Activated CD8-positive, alpha-beta T cell treated with anti-CD3 and anti-CD28 coated beads for 36 hours (primary cell): ENCODE measurements at regions not wholly inside any gene's neighbourhood (a gene's known extent, or its start where the extent isn't known, plus 50 kb on each side); places are given as distances from the start of the nearest gene placed in this dataset.
"Not testable (repeated sequence)": the region's sequence is repeated elsewhere in the genome, so short reads cannot be mapped to it uniquely, and the experiment has no call there.

Source experiments
- ATAC-seq: fragments of 200-7000 bp; cut with Tn5 transposase; one replicate; pipeline ENCODE4 v1.10.0; 2021; ENCODE audit warnings: mild to moderate bottlenecking, moderate library complexity
- CTCF ChIA-PET: fragments of 350-600 bp; sonication (Branson Sonifier 250); formaldehyde crosslinking; loops from one replicate; lab custom pipeline; 2021; ENCODE audit warnings: antibody characterized with exemption; lab: Charles Lee
- POLR2A ChIA-PET: fragments of 350-600 bp; sonication (Branson Sonifier 250); formaldehyde crosslinking; loops from one replicate; lab custom pipeline; 2021; ENCODE audit warnings: antibody characterized with exemption; lab: Charles Lee
- DNase-seq: peaks from one replicate; pipeline ENCODE4 v3.0.0-alpha.2; 2020
- H3K27ac Mint-ChIP-seq: one replicate; pipeline ENCODE4 v1.8.0; 2021; ENCODE audit warnings: mild to moderate bottlenecking, mixed read lengths
- H3K27me3 Mint-ChIP-seq: one replicate; pipeline ENCODE4 v1.8.0; 2021; ENCODE audit warnings: mixed read lengths
- H3K36me3 Mint-ChIP-seq: one replicate; pipeline ENCODE4 v1.8.0; 2021; ENCODE audit warnings: low read depth, mixed read lengths
- H3K4me1 Mint-ChIP-seq: one replicate; pipeline ENCODE4 v1.8.0; 2021; ENCODE audit warnings: low read depth, mixed read lengths
- H3K4me3 Mint-ChIP-seq: one replicate; pipeline ENCODE4 v1.8.0; 2021; ENCODE audit warnings: mild to moderate bottlenecking, moderate library complexity, mixed read lengths
- H3K9me3 Mint-ChIP-seq: one replicate; pipeline ENCODE4 v1.8.0; 2021; ENCODE audit warnings: mixed read lengths
- intact Hi-C: fragments of 100-400 bp; cut with micrococcal nuclease; formaldehyde crosslinking; loops from one replicate; pipeline ENCODE4 v1.10.0; 2022
- TF ChIP-seq, protein P1 (sequence below): fragments of 200-600 bp; IDR thresholded peaks from one replicate; pipeline ENCODE4 v1.8.0; 2022; ENCODE audit warnings: antibody characterized with exemption, mild to moderate bottlenecking

DNA sequence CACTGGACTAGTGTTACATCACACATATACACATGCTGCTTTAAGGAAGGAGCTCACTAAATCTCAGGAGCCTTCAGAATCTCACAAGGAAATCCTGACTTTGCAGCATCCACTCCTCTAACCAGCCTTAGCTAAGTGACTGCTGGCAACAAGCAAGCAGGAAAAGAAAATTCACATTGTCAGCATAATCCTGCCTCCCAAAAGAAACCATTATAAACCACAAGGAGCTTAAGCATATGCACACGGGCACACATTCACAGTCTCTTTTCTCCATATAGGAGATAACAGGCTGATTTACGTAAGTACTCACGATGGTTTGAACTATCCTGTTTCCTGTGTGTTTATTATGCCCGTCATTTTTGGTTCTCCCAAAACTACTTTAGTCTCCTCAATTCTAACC is 136.3 kb downstream of the TMEM144 start:
- H3K27ac Mint-ChIP-seq, result no peak overlapping the region
- peaks cover 2% of the 10 kb centered on the region for H3K27me3 Mint-ChIP-seq
- DNase-seq (no peak), ATAC-seq (no peak)
- H3K9me3 Mint-ChIP-seq, result no peaks in the 10 kb centered on the region
- no peak overlapping the region for H3K4me3 Mint-ChIP-seq
- H3K36me3 Mint-ChIP-seq, result no peaks in the 10 kb centered on the region
- TF ChIP-seq, protein P1, sequence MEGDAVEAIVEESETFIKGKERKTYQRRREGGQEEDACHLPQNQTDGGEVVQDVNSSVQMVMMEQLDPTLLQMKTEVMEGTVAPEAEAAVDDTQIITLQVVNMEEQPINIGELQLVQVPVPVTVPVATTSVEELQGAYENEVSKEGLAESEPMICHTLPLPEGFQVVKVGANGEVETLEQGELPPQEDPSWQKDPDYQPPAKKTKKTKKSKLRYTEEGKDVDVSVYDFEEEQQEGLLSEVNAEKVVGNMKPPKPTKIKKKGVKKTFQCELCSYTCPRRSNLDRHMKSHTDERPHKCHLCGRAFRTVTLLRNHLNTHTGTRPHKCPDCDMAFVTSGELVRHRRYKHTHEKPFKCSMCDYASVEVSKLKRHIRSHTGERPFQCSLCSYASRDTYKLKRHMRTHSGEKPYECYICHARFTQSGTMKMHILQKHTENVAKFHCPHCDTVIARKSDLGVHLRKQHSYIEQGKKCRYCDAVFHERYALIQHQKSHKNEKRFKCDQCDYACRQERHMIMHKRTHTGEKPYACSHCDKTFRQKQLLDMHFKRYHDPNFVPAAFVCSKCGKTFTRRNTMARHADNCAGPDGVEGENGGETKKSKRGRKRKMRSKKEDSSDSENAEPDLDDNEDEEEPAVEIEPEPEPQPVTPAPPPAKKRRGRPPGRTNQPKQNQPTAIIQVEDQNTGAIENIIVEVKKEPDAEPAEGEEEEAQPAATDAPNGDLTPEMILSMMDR, result no peak
- no peaks in the 10 kb centered on the region for H3K4me1 Mint-ChIP-seq
- intact Hi-C loops, result no loop called here
- POLR2A ChIA-PET, result no interaction called here
- CTCF ChIA-PET, result no interaction called here

DNA sequence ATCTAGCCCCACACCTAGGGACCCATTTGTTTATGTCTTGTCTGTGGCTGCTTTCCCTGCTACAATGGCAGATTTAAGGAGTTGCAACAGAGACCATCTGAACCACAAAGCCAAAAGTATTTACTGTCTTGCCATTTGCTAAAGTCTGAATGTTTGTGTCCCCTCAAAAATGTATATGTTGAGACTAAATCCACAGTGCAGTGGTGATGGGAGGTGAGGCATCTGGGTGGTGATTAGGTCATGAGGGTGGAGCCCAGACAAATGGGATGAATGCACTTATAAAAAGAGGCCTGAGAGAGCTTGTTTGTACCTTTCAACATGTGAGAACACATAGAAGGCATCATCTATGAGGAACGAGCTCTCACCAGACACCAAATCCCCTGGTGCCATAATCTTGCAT is 137.3 kb downstream of the TMEM144 start:
- intact Hi-C loops, result no loop called here
- ChIA-PET CTCF (no interaction called here), POLR2A (no interaction called here)
- no peak for ATAC-seq
- H3K27me3 Mint-ChIP-seq, result peaks cover 2% of the 10 kb centered on the region
- no peak overlapping the region for H3K27ac Mint-ChIP-seq
- H3K9me3 Mint-ChIP-seq, result no peaks in the 10 kb centered on the region
- no peaks in the 10 kb centered on the region for H3K36me3 Mint-ChIP-seq
- no peaks in the 10 kb centered on the region for H3K4me1 Mint-ChIP-seq
- TF ChIP-seq, protein P1, result no peak
- DNase-seq, result no peak
- H3K4me3 Mint-ChIP-seq, result no peak overlapping the region

DNA sequence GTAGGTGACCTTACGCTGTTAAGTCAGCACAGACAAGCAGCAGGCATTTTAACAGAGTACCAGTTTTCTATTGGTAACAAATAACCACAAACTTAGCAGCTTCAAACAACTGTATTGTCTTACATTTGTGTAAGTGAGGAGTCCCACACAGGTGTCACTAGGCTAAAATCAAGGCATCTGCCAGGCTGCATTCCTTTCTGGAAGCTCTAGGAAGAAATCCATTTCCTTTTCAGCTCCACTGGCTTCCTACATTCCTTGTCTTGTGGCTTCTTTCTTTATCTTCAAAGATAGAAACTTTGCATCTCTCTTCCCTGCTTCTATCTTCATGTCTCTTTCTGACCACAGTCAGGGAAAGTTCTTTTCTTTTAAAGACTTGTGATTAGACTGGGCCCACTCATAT is 139.9 kb downstream of the TMEM144 start:
- TF ChIP-seq, protein P1, result no peak
- no peak overlapping the region for H3K4me3 Mint-ChIP-seq
- ChIA-PET POLR2A (no interaction called here), CTCF (no interaction called here)
- H3K36me3 Mint-ChIP-seq, result no peaks in the 10 kb centered on the region
- no peaks in the 10 kb centered on the region for H3K27me3 Mint-ChIP-seq
- intact Hi-C loops, result no loop called here
- H3K4me1 Mint-ChIP-seq, result no peaks in the 10 kb centered on the region
- DNase-seq (no peak), ATAC-seq (no peak)
- H3K9me3 Mint-ChIP-seq, result no peaks in the 10 kb centered on the region
- H3K27ac Mint-ChIP-seq, result no peak overlapping the region

DNA sequence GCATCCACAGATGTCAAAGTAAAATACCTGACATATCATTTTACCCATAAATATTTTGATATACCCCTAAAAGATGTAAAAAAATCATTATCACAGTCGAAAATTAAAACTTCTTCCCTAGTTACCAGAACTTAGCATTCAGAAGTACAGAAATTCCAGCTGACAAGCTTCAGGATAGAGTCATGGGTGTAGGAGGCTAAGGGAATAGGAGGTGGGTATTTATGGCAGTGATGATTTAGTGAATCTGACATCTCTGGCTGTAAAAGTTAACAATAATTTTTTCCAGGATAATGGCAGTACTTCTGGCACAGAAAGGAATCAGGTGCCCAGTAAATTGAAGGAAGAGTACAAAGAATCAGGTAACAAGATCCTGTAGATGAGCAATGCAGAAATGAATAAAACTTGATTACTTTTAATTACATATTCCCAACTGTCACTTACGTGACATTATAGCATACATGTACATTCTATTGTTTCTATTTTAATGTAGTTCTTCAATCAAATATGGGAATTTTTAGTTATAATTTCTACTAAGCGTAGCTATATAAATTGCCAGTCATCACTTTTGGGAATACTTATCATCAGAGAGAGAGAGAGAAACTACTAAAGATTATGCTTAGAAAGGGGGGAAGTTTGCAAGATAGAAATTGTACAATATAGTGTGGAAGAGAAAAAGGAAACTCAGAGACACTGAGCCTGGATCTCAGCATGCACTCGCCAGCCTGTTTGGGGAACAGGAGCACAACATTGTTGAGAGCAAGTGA is 143.4 kb downstream of the TMEM144 start:
- H3K27me3 Mint-ChIP-seq, result no peaks in the 10 kb centered on the region
- H3K9me3 Mint-ChIP-seq, result peaks cover 3% of the 10 kb centered on the region
- POLR2A ChIA-PET, result no interaction called here

DNA sequence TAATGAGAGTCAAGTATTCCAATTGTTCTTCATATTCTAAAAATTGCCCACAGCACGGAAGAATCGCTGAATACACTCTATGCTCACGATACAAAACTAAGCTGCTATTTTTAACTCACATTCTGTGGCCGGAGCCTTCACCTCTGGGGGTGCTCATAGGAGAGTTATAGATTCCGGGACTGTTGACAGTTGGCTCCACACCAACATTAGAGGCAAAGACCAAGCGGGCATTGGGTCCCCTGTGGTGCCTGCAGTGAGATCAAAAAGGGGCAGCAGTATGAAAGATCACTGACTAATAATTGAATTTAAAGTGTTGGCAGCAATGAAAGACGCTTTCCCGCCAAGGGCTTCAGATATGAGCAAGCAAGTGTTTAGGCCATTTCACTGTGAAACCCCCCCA is 146.0 kb downstream of the TMEM144 start:
- DNase-seq (no peak), ATAC-seq (no peak)
- no peak overlapping the region for H3K4me3 Mint-ChIP-seq
- H3K9me3 Mint-ChIP-seq, result peaks cover 8% of the 10 kb centered on the region
- no peaks in the 10 kb centered on the region for H3K4me1 Mint-ChIP-seq
- TF ChIP-seq, protein P1, result no peak
- intact Hi-C loops, result no loop called here
- POLR2A ChIA-PET, result no interaction called here
- H3K36me3 Mint-ChIP-seq, result no peaks in the 10 kb centered on the region
- no peaks in the 10 kb centered on the region for H3K27me3 Mint-ChIP-seq
- CTCF ChIA-PET, result no interaction called here
- no peak overlapping the region for H3K27ac Mint-ChIP-seq

More for the DNA sequence above, 143.4 kb downstream of the TMEM144 start:
- no peak overlapping the region for H3K4me3 Mint-ChIP-seq
- H3K27ac Mint-ChIP-seq, result no peak overlapping the region
- intact Hi-C loops, result no loop called here
- H3K4me1 Mint-ChIP-seq, result no peaks in the 10 kb centered on the region
- TF ChIP-seq, protein P1, result no peak
- no peak for ATAC-seq
- no peak for DNase-seq
- CTCF ChIA-PET, result no interaction called here
- H3K36me3 Mint-ChIP-seq, result no peaks in the 10 kb centered on the region

DNA sequence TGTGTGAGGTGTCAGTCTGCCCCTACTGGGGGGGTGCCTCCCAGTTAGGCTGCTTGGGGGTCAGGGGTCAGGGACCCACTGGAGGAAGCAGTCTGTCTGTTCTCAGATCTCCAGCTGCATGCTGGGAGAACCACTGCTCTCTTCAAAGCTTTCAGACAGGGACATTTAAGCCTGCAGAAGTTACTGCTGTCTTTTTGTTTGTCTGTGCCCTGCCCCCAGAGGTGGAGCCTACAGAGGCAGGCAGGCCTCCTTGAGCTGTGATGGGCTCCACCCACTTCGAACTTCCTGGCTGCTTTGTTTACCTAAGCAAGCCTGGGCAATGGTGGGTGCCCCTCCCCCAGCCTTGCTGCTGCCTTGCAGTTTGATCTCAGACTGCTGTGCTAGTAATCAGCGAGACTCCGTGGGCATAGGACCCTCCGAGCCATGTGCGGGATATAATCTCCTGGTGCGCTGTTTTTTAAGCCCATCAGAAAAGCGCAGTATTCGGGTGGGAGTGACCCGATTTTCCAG is 153.7 kb upstream of the RXFP1 start:
- intact Hi-C loops, H3K27ac Mint-ChIP-seq, H3K36me3 Mint-ChIP-seq, POLR2A ChIA-PET, H3K4me3 Mint-ChIP-seq, CTCF ChIA-PET, ATAC-seq, H3K27me3 Mint-ChIP-seq, DNase-seq, H3K4me1 Mint-ChIP-seq: not testable (repeated sequence)
- peaks cover 21% of the 10 kb centered on the region for H3K9me3 Mint-ChIP-seq
